SU-DHL-6 (cell line): ENCODE measurements at regions not wholly inside any gene's neighbourhood (a gene's known extent, or its start where the extent isn't known, plus 50 kb on each side); places are given as distances from the start of the nearest gene placed in this dataset.

Source experiments
- EZH2phosphoT487 ChIP-seq: fragments of 200-600 bp; sonication (generic), shearing (Covaris generic); conservative IDR thresholded peaks from 2 replicates; pipeline ENCODE4 v1.6.1; 2018; ENCODE audit warnings: mild to moderate bottlenecking, antibody characterized with exemption, low read length, moderate library complexity, mixed read lengths
- TF ChIP-seq, protein P1 (sequence below): fragments of 200-600 bp; sonication (generic); IDR thresholded peaks from one replicate; pipeline ENCODE4 v1.5.1; 2017; ENCODE audit warnings: antibody characterized with exemption, mild to moderate bottlenecking, low read length, moderate library complexity; ENCODE audit not compliant: insufficient read depth, poor library complexity, severe bottlenecking

DNA sequence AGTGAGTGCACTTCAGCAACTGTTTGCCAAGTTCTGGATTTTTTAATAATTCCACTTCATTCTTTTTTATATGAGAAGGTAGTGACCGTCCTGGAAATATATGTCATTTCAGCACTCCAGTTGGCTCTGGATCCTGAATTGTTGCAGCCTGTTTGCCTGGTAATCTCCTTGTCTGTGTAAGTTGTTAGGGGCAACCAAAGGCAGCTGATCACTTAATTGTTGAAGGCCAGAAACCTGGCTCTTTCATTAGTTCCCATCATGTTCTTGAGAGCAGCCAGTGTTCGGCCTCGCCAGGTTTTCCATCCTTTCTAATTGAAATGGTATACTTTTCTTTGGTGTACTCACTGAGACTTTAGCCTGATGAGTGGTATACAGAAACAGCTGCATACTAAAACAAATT lies 168.6 kb downstream of the SOX2 start:
- TF ChIP-seq, protein P1, sequence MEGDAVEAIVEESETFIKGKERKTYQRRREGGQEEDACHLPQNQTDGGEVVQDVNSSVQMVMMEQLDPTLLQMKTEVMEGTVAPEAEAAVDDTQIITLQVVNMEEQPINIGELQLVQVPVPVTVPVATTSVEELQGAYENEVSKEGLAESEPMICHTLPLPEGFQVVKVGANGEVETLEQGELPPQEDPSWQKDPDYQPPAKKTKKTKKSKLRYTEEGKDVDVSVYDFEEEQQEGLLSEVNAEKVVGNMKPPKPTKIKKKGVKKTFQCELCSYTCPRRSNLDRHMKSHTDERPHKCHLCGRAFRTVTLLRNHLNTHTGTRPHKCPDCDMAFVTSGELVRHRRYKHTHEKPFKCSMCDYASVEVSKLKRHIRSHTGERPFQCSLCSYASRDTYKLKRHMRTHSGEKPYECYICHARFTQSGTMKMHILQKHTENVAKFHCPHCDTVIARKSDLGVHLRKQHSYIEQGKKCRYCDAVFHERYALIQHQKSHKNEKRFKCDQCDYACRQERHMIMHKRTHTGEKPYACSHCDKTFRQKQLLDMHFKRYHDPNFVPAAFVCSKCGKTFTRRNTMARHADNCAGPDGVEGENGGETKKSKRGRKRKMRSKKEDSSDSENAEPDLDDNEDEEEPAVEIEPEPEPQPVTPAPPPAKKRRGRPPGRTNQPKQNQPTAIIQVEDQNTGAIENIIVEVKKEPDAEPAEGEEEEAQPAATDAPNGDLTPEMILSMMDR = no peak
- no peak for TF ChIP-seq EZH2phosphoT487
